Endothelial cell of umbilical vein (primary cell): ENCODE measurements at regions not wholly inside any gene's neighbourhood (a gene's known extent, or its start where the extent isn't known, plus 50 kb on each side); places are given as distances from the start of the nearest gene placed in this dataset.

ENCODE experiments used
- GATA2 ChIP-seq: IDR thresholded peaks from 2 replicates; pipeline ENCODE4 v1.7.0; 2011; ENCODE audit warnings: low read depth, mild to moderate bottlenecking, moderate library complexity, mixed read lengths, low read length; ENCODE audit not compliant: insufficient read length, insufficient read depth
- TF ChIP-seq, protein P1 (sequence below), 2 donors: IDR thresholded peaks; 1 replicate in 1 of 2; 2 replicates in 1 of 2; pipeline ENCODE4 v1.5.1; 2011; ENCODE audit warnings: low read length in 2 of 2, mild to moderate bottlenecking in 2 of 2, moderate library complexity in 2 of 2, control low read depth in 1 of 2, inconsistent platforms in 1 of 2, low read depth in 1 of 2; ENCODE audit not compliant: insufficient read depth in 1 of 2; ENCODE audit errors: extremely low read depth in 1 of 2

DNA sequence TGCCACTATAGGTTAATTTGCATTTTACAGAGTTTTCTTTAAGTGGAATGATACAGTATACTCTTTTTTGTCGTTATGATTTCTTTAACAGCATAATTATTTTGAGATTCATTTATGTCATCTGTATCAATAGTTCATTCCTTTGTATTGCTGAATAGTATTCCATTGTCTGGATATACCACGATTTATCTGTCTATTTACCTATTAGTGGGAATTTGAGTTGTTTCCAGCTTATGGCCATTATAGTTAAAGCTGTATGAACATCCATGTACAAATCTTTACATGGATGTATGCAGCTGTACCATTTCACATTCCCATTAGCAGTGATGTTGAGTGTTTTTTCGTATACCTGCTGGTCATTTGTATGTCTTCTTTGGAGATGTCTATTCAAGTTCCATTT lies 163.9 kb downstream of the ETNK1 start:
- TF ChIP-seq, protein P1, sequence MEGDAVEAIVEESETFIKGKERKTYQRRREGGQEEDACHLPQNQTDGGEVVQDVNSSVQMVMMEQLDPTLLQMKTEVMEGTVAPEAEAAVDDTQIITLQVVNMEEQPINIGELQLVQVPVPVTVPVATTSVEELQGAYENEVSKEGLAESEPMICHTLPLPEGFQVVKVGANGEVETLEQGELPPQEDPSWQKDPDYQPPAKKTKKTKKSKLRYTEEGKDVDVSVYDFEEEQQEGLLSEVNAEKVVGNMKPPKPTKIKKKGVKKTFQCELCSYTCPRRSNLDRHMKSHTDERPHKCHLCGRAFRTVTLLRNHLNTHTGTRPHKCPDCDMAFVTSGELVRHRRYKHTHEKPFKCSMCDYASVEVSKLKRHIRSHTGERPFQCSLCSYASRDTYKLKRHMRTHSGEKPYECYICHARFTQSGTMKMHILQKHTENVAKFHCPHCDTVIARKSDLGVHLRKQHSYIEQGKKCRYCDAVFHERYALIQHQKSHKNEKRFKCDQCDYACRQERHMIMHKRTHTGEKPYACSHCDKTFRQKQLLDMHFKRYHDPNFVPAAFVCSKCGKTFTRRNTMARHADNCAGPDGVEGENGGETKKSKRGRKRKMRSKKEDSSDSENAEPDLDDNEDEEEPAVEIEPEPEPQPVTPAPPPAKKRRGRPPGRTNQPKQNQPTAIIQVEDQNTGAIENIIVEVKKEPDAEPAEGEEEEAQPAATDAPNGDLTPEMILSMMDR (IDR thresholded peaks at IDR 0.05; ENCODE audit: extremely low read depth in 1 of 2, insufficient read depth in 1 of 2, low read depth in 1 of 2, low read length in 2 of 2): no peak
- no peak for TF ChIP-seq GATA2
